ENCODE measurements at regions not wholly inside any gene's neighbourhood (a gene's known extent, or its start where the extent isn't known, plus 50 kb on each side); places are given as distances from the start of the nearest gene placed in this dataset.

- DNase-seq, result no peak
Observed at GRCh38 chr2:226424971-226425370, 374.6 kb downstream of the IRS1 start.

GRCh38 chr2:226423498-226423960, 376.1 kb downstream of the IRS1 start:
- DNase-seq, result no peak

GRCh38 chr2:226420646-226421045, 379.0 kb downstream of the IRS1 start:
- DNase-seq, result no peak

GRCh38 chr2:226418521-226418920, 381.1 kb downstream of the IRS1 start:
- DNase-seq, result no peak

- no peak for DNase-seq
Observed at GRCh38 chr2:226414335-226414734, 385.3 kb downstream of the IRS1 start.

GRCh38 chr2:226413498-226414130, 386.0 kb downstream of the IRS1 start:
- DNase-seq, result no peak

- DNase-seq, result no peak
Observed at GRCh38 chr2:226411727-226412360, 387.8 kb downstream of the IRS1 start.

- DNase-seq, result no peak
Observed at GRCh38 chr2:226411205-226411604, 388.4 kb downstream of the IRS1 start.

GRCh38 chr2:226410247-226410835, 389.3 kb downstream of the IRS1 start:
- DNase-seq, result no peak

GRCh38 chr2:226409134-226409533, 390.5 kb downstream of the IRS1 start:
- DNase-seq, result no peak

GRCh38 chr2:226408141-226408540, 391.5 kb downstream of the IRS1 start:
- DNase-seq, result no peak

- DNase-seq, result no peak
Observed at GRCh38 chr2:226407135-226407534, 392.5 kb downstream of the IRS1 start.

GRCh38 chr2:226405465-226405864, 394.2 kb downstream of the IRS1 start:
- no peak for DNase-seq

GRCh38 chr2:226403369-226403768, 396.3 kb downstream of the IRS1 start:
- DNase-seq, result no peak

- no peak for DNase-seq
Observed at GRCh38 chr2:226399006-226399405, 400.6 kb downstream of the IRS1 start.

GRCh38 chr2:226398580-226398979, 401.0 kb downstream of the IRS1 start:
- DNase-seq, result no peak

GRCh38 chr2:226396541-226396940, 403.1 kb downstream of the IRS1 start:
- DNase-seq, result no peak

- no peak for DNase-seq
Observed at GRCh38 chr2:226387499-226387942, 412.1 kb downstream of the IRS1 start.

GRCh38 chr2:226383461-226383860, 416.2 kb downstream of the IRS1 start:
- DNase-seq, result no peak

- DNase-seq, result no peak
Observed at GRCh38 chr2:226380679-226381078, 418.9 kb downstream of the IRS1 start.

- no peak for DNase-seq
Observed at GRCh38 chr2:226378753-226379705, 420.6 kb downstream of the IRS1 start.

GRCh38 chr2:226376516-226377180, 423.0 kb downstream of the IRS1 start:
- no peak for DNase-seq

GRCh38 chr2:226366920-226367319, 432.7 kb downstream of the IRS1 start:
- no peak for DNase-seq
